MG63 (cell line): ENCODE measurements at regions not wholly inside any gene's neighbourhood (a gene's known extent, or its start where the extent isn't known, plus 50 kb on each side); places are given as distances from the start of the nearest gene placed in this dataset.
"Not testable (repeated sequence)": the region's sequence is repeated elsewhere in the genome, so short reads cannot be mapped to it uniquely, and the experiment has no call there.

Source experiments
- DNase-seq: peaks from one replicate; pipeline ENCODE4 v3.0.0-alpha.2; 2020
- H3K27me3 ChIP-seq: fragments of 250-450 bp; sonication (Bioruptor Pico); 2 replicates; pipeline ENCODE4 v1.5.1; 2020; ENCODE audit warnings: mild to moderate bottlenecking, moderate library complexity
- H3K36me3 ChIP-seq: fragments of 250-450 bp; sonication (Bioruptor Pico); 2 replicates; pipeline ENCODE4 v1.5.1; 2020; ENCODE audit warnings: mild to moderate bottlenecking, moderate library complexity
- H3K4me3 ChIP-seq: fragments of 250-450 bp; sonication (Bioruptor Pico); 2 replicates; pipeline ENCODE4 v1.5.1; 2020; ENCODE audit warnings: mild to moderate bottlenecking, moderate library complexity
- H3K9me3 ChIP-seq: fragments of 250-450 bp; sonication (Bioruptor Pico); 2 replicates; pipeline ENCODE4 v1.5.1; 2020; ENCODE audit warnings: mild to moderate bottlenecking, moderate library complexity

DNA sequence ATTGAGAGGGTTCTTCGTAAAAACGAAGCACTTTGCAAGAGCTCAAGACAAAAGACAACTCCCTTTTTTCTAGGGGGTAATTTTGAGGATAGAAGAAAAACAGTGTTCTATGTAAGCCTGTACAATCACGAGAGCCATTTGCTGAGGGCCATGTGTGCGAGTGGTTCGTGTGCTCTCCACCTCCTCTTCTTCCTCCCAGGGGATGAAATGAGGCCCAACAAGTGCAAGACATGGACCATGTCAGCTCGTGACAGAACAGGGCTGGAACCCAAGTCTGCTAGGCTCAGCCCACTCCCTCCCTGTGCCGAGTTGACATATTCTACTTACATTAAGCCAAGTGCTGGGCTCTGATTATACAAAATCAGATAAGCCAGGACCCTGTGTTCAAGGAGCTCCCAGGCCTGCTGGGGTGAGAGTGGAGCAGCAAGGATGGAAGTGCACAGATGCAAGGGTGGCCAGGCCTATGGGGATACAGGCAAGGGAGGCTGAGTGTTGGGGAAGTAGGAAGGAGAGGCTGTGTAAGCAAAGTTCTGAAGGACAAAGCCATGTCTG, 97.9 kb upstream of the MSX2 start:
- Histone ChIP-seq H3K27me3 (no peaks in the 10 kb centered on the region), H3K4me3 (no peak overlapping the region), H3K36me3 (no peaks in the 10 kb centered on the region), H3K9me3 (no peaks in the 10 kb centered on the region)
- DNase-seq: no peak

DNA sequence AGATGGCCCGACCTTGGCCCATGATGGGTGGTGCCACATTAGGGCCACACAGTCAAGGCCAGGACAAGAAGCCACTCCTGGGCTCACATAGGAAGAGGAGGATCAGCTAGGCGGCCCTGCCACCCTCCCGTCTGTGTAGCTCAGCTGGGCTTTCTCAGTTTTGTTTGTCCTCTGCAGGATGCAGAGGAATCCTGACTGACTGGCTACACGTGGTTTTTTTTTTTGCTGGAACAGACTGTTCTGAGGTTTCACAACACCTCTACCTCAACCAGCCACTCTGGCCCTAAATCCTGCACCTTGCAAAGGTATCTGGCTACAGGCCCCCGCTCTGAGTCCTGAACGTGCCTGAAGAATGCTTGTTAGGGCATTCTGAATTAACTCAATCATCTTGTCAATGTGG, 88.3 kb upstream of the MSX2 start:
- Histone ChIP-seq H3K4me3 (no peak overlapping the region), H3K9me3 (no peaks in the 10 kb centered on the region), H3K27me3 (no peaks in the 10 kb centered on the region), H3K36me3 (no peaks in the 10 kb centered on the region)
- no peak for DNase-seq

DNA sequence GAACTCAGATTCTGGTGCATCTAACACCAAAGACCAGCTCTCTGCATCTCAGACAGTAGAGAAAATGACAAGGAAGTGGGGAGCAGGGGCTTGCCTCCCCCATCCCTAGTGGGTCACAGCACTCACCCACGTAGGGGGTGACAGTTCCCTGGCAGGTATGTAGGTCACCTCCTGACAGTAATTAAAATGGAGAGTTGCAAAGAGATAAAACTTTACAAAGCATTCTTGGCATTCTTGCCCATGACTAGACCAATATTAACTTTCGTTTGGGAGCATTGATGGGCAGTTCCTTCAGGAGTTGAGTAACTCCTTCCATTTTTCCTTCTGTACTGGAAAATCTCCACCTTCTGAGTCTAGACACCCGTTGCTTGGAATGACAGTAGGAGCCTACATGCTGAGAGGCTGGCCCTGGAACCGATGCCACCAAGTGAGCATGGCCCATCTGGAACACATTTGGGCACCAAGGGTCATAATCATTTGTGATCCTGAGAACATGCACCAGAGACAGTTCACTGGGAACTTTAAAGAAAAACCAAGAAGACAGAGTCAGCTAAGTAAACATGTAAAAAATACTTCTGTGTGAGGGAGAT, 81.5 kb upstream of the MSX2 start:
- Histone ChIP-seq H3K4me3 (no peak overlapping the region), H3K36me3 (no peaks in the 10 kb centered on the region), H3K9me3 (peaks cover 4% of the 10 kb centered on the region), H3K27me3 (no peaks in the 10 kb centered on the region)
- no peak for DNase-seq

DNA sequence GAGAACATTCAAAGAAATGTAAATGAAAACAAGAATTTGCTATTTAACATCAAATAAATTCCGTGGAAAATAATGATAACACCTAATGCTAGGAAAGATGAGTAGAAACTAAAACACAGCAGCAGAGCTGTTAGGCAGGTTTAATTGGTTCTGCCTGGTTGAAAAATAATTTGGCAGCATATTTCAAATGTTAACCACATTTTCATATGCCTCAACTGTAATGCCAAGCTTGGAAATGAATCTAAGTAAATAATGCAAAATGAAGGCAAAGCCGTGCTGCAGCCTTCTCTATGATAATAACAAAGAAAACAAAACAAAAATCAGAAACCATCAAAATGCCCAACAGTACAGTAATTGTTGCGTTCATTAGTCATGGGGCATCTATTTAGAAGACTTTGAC, 79.9 kb upstream of the MSX2 start:
- Histone ChIP-seq H3K27me3 (no peaks in the 10 kb centered on the region), H3K36me3 (no peaks in the 10 kb centered on the region), H3K4me3 (no peak overlapping the region), H3K9me3 (peaks cover 4% of the 10 kb centered on the region)
- no peak for DNase-seq

DNA sequence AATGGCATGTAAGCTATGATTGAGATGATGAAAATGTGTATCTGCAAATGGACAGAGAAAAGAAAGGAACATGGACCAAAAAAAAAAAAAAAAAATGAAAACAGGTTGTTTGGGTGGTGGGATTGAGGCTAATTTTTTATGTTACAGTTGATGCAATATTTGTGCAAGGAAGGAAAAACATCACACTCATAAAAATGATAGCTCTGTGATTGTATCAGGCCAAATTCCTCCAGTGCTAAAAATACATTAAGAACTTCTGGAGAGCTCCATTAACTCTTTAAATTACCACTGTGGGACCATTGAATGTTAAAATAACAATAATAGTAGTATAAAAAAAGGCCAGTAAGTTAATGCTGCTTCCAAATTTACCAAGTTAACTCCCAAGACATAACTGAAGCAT, 79.5 kb upstream of the MSX2 start:
- no peak for DNase-seq
- Histone ChIP-seq H3K36me3 (no peaks in the 10 kb centered on the region), H3K27me3 (no peaks in the 10 kb centered on the region), H3K4me3 (no peak overlapping the region), H3K9me3 (peaks cover 4% of the 10 kb centered on the region)

DNA sequence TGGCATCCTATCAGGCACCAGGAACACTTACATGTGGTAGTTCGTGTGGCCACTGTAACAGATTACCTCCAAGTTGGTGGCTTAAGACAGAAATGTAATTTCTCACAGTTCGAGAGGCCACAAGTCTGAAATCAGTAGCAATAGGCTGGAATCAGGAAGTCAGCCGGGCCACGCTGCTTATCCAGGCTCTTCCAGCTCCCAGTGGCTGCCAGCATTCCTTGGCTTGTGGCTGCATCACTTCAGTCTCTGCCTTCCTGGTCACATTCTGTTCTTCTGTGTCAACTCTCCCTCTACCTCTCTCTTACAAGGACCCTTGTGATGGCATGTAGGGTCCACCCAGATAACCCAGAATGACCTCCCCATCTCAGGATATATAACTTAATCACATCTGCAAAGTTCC, 78.7 kb upstream of the MSX2 start:
- no peaks in the 10 kb centered on the region for H3K36me3 ChIP-seq
- DNase-seq: no peak
- peaks cover 4% of the 10 kb centered on the region for H3K9me3 ChIP-seq
- H3K4me3 ChIP-seq: no peak overlapping the region
- no peaks in the 10 kb centered on the region for H3K27me3 ChIP-seq

DNA sequence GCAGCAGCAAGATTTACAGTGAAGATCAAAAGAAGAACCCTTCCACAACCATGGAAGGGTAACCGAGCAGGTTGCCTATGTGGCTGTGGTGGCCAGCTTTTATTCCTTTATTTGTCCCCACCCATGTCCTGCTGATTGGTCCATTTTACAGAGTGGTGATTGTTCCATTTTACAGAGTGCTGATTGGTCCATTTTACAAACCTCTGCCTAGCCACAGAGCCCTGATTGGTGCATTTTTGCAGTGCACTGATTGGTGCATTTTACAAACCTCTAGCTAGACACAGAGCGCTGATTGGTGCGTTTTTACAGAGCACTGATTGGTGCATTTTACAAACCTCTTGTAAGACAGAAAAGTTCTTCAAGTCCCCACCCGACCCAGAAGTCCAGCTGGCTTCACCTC, 75.8 kb upstream of the MSX2 start:
- H3K27me3 ChIP-seq, H3K36me3 ChIP-seq, DNase-seq: not testable (repeated sequence)

DNA sequence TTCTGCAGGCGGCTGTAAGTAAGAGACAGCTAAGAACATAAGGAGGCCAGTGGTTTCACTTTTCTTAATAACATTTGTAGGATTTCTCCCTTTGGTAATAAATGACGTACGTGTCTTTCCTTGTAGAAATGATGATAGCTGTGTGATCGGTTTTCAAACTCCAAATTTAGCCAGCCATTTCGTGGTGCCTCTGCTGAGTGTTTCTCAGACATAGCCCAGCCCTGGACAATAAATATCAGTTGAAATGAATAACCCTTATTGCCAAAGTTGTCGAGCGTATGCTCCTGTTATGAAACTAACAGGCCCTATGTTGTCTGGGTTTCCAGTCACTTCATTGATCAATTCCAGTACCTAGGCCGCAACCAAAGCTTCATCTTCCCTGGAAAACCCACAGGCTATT, 75.0 kb upstream of the MSX2 start:
- no peak overlapping the region for H3K4me3 ChIP-seq
- DNase-seq: no peak
- H3K9me3 ChIP-seq: peaks cover 4% of the 10 kb centered on the region
- no peaks in the 10 kb centered on the region for H3K36me3 ChIP-seq
- H3K27me3 ChIP-seq: no peaks in the 10 kb centered on the region; the same call in 1 of the 2 replicates

More for the DNA sequence above, 75.8 kb upstream of the MSX2 start:
- not testable (repeated sequence) for H3K4me3 ChIP-seq, H3K9me3 ChIP-seq

DNA sequence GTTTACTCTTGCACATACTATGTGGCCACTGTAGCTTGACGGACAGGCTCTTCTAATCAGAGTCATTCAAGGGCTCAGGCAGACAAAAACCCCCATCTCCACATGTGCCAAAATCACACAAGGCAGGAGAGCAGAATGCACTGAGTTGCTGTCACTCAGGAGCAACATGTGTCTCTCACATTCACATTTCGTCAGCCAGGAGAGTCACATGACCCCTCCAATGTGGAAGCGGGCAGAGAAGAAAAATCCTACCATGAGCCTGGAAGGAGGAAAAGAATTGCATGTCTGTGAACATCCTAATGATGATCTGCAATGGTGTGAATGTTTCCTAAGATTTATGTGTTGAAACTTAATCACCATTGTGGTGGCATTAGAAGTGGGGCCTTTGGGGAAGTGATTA, 69.9 kb upstream of the MSX2 start:
- no peak overlapping the region for H3K4me3 ChIP-seq
- H3K27me3 ChIP-seq: peaks cover 4% of the 10 kb centered on the region
- no peaks in the 10 kb centered on the region for H3K36me3 ChIP-seq
- no peak for DNase-seq
- H3K9me3 ChIP-seq: no peaks in the 10 kb centered on the region

DNA sequence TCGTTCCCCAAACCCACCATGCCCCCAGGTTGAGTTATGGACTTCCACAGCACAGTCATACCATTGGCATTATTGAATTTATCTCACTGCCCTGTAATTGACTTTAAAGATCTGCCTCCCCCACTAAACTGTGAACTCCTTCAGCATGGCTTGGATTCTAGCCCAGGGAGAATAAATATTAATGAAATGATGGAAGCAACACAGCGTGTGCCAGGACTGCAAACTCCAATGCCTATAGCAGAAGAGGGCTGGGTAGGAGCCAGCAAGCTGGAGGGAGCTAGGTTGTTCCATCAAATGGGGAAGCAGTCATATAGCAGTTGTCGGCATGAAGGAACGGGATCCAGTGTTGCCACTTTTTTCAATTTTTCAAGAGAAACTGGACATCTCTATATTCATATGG, 69.0 kb upstream of the MSX2 start:
- peak; percentile 36 for DNase-seq
- H3K4me3 ChIP-seq: no peak overlapping the region
- peaks cover 4% of the 10 kb centered on the region for H3K27me3 ChIP-seq
- no peaks in the 10 kb centered on the region for H3K9me3 ChIP-seq
- H3K36me3 ChIP-seq: no peaks in the 10 kb centered on the region

DNA sequence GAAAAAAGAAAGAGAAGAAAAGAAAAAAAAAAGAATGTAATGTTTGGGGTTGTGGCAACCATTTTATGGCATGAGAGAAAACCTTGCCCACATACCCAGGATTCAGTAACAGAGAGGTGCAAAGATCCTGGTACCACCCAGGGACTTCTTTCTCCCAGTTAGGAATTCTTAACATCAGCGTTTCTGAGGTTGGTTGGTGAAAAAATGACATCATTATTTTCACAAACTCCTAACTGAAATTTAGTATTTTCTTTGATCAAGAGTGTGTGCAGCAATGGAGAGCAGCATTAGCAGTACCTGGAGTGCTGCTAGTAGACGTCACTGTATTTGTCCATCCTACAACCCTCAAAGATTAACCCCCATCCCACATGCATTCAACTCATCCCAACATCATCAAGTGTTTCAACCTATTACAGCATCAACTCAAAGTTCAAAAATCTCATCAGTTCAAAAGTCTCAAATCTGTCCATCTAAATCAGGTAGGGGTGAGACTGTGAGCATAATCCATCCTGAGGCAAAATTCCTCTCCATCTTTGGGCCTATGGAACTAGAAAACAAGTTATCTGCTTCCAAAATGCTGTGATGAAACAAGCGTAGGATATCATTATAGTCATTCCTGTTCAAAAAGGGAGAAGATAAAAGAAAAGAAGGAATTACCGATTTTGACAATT, 60.1 kb upstream of the MSX2 start:
- Histone ChIP-seq H3K27me3 (peaks cover 10% of the 10 kb centered on the region), H3K4me3 (no peak overlapping the region), H3K36me3 (no peaks in the 10 kb centered on the region), H3K9me3 (no peaks in the 10 kb centered on the region)
- no peak for DNase-seq

DNA sequence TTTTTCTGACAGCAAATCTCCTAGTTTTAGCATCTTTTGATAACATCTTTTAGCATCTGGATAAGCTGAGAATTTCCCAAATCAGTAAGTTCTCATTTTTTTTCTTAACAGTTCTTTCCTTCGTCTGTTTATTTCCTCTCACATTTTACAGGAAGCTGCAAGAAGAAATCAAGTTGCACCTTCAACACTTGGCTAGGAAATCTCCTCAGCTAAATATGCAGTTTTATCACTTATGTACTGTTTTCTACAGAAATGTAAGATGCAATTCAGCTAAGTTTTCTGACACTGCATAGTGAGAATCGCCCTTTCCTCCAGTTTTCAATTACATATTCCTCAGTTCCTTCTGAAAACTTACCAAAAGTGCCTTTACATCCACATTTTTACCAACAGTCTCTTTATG, 59.0 kb upstream of the MSX2 start:
- H3K27me3 ChIP-seq: peaks cover 10% of the 10 kb centered on the region
- DNase-seq: no peak
- H3K36me3 ChIP-seq: no peaks in the 10 kb centered on the region
- H3K9me3 ChIP-seq: no peaks in the 10 kb centered on the region
- no peak overlapping the region for H3K4me3 ChIP-seq

DNA sequence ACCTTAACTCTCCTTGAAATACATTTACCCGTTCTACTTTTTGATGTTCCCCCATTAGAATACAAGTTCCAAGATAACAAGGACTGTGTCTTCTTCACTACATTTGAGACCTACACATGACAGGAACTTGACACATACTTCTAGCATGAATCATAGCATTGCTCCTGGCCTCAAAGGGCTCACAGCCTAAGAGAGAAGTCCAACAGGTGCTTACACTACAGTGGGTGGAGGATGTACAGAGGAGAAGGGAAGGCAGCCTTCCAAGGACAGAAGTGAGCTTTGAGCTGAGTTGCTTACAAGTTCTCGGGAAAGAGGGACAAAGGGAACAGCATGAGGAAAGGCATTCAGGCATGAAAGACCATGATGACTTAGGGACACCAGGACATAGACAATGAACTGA, 56.9 kb upstream of the MSX2 start:
- H3K9me3 ChIP-seq: no peaks in the 10 kb centered on the region
- peaks cover 4% of the 10 kb centered on the region for H3K27me3 ChIP-seq
- H3K4me3 ChIP-seq: no peak overlapping the region

DNA sequence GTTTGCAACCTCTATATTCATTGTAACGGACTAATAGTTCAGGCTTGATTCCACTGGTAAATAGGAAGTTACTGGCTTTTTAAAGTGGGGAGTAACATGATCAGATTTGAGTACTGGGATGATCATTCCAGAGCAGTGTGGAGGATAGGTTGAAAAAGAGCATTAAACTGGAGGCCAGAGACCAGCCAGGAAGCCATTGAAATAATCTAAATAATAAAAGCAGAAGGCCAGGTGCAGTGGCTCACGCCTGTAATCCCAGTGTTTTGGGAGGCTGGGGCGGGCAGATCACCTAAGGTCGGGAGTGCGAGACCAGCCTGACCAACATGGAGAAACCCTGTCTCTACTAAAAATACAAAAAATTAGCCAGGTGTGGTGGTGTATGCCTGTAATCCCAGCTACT, 56.0 kb upstream of the MSX2 start:
- no peaks in the 10 kb centered on the region for H3K36me3 ChIP-seq
- peaks cover 4% of the 10 kb centered on the region for H3K27me3 ChIP-seq
- no peak for DNase-seq
- no peaks in the 10 kb centered on the region for H3K9me3 ChIP-seq
- H3K4me3 ChIP-seq: no peak overlapping the region

More for the DNA sequence above, 56.9 kb upstream of the MSX2 start:
- DNase-seq: no peak
- no peaks in the 10 kb centered on the region for H3K36me3 ChIP-seq
